NB4 (cell line): ENCODE measurements at regions not wholly inside any gene's neighbourhood (a gene's known extent, or its start where the extent isn't known, plus 50 kb on each side); places are given as distances from the start of the nearest gene placed in this dataset.

Experiments used
- MYC ChIP-seq: IDR thresholded peaks from 2 replicates; pipeline ENCODE4 v1.6.1; 2011; ENCODE audit warnings: low read depth, low read length
- POLR2A ChIP-seq: IDR thresholded peaks from 2 replicates; pipeline ENCODE4 v1.6.1; 2011; ENCODE audit warnings: mild to moderate bottlenecking; ENCODE audit not compliant: insufficient read length; ENCODE audit errors: extremely low read depth
- TF ChIP-seq, protein P1 (sequence below): IDR thresholded peaks from one replicate; pipeline ENCODE4 v1.5.1; 2012; ENCODE audit warnings: low read depth, low read length
- TF ChIP-seq, protein P2 (sequence below): IDR thresholded peaks from 2 replicates; pipeline ENCODE4 v1.6.1; 2011; ENCODE audit warnings: low read depth, low read length

DNA sequence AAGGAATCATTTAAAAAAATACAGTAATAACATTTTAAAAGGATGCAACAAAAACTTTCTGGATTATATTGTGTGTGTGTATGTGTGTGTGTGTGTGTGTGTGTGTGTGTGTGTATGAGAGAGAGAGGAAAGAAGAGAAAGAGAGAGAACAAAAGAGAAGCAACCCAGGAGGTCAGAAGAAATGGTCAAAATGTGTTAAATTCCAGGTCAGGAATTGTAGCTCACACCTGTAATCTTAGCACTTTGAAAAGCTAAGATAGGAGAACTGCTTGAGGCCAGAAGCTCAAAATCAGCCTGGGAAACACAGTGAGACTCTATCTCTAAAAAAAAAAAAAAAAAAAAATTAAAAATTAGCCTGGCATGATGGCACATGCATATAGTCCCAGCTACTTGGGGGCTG, 311.8 kb upstream of the CDH12 start:
- TF ChIP-seq, protein P1, sequence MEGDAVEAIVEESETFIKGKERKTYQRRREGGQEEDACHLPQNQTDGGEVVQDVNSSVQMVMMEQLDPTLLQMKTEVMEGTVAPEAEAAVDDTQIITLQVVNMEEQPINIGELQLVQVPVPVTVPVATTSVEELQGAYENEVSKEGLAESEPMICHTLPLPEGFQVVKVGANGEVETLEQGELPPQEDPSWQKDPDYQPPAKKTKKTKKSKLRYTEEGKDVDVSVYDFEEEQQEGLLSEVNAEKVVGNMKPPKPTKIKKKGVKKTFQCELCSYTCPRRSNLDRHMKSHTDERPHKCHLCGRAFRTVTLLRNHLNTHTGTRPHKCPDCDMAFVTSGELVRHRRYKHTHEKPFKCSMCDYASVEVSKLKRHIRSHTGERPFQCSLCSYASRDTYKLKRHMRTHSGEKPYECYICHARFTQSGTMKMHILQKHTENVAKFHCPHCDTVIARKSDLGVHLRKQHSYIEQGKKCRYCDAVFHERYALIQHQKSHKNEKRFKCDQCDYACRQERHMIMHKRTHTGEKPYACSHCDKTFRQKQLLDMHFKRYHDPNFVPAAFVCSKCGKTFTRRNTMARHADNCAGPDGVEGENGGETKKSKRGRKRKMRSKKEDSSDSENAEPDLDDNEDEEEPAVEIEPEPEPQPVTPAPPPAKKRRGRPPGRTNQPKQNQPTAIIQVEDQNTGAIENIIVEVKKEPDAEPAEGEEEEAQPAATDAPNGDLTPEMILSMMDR: no peak
- no peak for TF ChIP-seq POLR2A
- TF ChIP-seq, protein P2, sequence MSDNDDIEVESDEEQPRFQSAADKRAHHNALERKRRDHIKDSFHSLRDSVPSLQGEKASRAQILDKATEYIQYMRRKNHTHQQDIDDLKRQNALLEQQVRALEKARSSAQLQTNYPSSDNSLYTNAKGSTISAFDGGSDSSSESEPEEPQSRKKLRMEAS: no peak
- TF ChIP-seq MYC: no peak
